ENCODE measurements at regions not wholly inside any gene's neighbourhood (a gene's known extent, or its start where the extent isn't known, plus 50 kb on each side); places are given as distances from the start of the nearest gene placed in this dataset.

GRCh38 chr12:76264611-76265012 is 83.6 kb downstream of the BBS10 start:
- no peak for TF ChIP-seq CTCF (IDR thresholded peaks at IDR 0.05; ENCODE audit: unreplicated experiment)
- peaks cover 6% of the 10 kb centered on the region for H3K4me1 Mint-ChIP-seq (ENCODE audit: unreplicated experiment)
- H3K9me3 Mint-ChIP-seq (ENCODE audit: unreplicated experiment) = no peaks in the 10 kb centered on the region
- H3K4me3 Mint-ChIP-seq (ENCODE audit: unreplicated experiment) = no peak overlapping the region
- peaks cover 2% of the 10 kb centered on the region for H3K27me3 Mint-ChIP-seq (ENCODE audit: unreplicated experiment)
- no peak overlapping the region for H3K27ac Mint-ChIP-seq (ENCODE audit: unreplicated experiment)
- no peak for DNase-seq (ENCODE audit: low spot score)
- H3K36me3 Mint-ChIP-seq (ENCODE audit: low read depth, unreplicated experiment) = no peaks in the 10 kb centered on the region

- DNase-seq (ENCODE audit: low spot score) = no peak
- TF ChIP-seq CTCF (IDR thresholded peaks at IDR 0.05; ENCODE audit: unreplicated experiment) = no peak
- no peak overlapping the region for H3K27ac Mint-ChIP-seq (ENCODE audit: unreplicated experiment)
- no peaks in the 10 kb centered on the region for H3K9me3 Mint-ChIP-seq (ENCODE audit: unreplicated experiment)
- no peaks in the 10 kb centered on the region for H3K36me3 Mint-ChIP-seq (ENCODE audit: low read depth, unreplicated experiment)
- H3K4me3 Mint-ChIP-seq (ENCODE audit: unreplicated experiment) = no peak overlapping the region
- H3K27me3 Mint-ChIP-seq (ENCODE audit: unreplicated experiment) = no peaks in the 10 kb centered on the region
- H3K4me1 Mint-ChIP-seq (ENCODE audit: unreplicated experiment) = peaks cover 7% of the 10 kb centered on the region
Measured at GRCh38 chr12:76263696-76264095, 84.5 kb downstream of the BBS10 start.

GRCh38 chr12:76260390-76260748 is 87.8 kb downstream of the BBS10 start:
- TF ChIP-seq CTCF (IDR thresholded peaks at IDR 0.05; ENCODE audit: unreplicated experiment) = no peak
- no peak overlapping the region for H3K4me3 Mint-ChIP-seq (ENCODE audit: unreplicated experiment)
- peaks cover 7% of the 10 kb centered on the region for H3K4me1 Mint-ChIP-seq (ENCODE audit: unreplicated experiment)
- H3K27ac Mint-ChIP-seq (ENCODE audit: unreplicated experiment) = no peak overlapping the region
- H3K27me3 Mint-ChIP-seq (ENCODE audit: unreplicated experiment) = no peaks in the 10 kb centered on the region
- H3K36me3 Mint-ChIP-seq (ENCODE audit: low read depth, unreplicated experiment) = no peaks in the 10 kb centered on the region
- H3K9me3 Mint-ChIP-seq (ENCODE audit: unreplicated experiment) = no peaks in the 10 kb centered on the region
- DNase-seq (ENCODE audit: low spot score) = no peak

- Mint-ChIP-seq H3K27me3 (ENCODE audit: unreplicated experiment) (no peaks in the 10 kb centered on the region), H3K9me3 (ENCODE audit: unreplicated experiment) (no peaks in the 10 kb centered on the region), H3K4me3 (ENCODE audit: unreplicated experiment) (no peak overlapping the region), H3K4me1 (ENCODE audit: unreplicated experiment) (peaks cover 7% of the 10 kb centered on the region), H3K27ac (ENCODE audit: unreplicated experiment) (no peak overlapping the region), H3K36me3 (ENCODE audit: low read depth, unreplicated experiment) (no peaks in the 10 kb centered on the region)
- no peak for DNase-seq (ENCODE audit: low spot score)
- TF ChIP-seq CTCF (IDR thresholded peaks at IDR 0.05; ENCODE audit: unreplicated experiment) = no peak
Measured at GRCh38 chr12:76259660-76260389, 88.4 kb downstream of the BBS10 start.

GRCh38 chr12:76259106-76259505 is 89.1 kb downstream of the BBS10 start:
- no peaks in the 10 kb centered on the region for H3K9me3 Mint-ChIP-seq (ENCODE audit: unreplicated experiment)
- TF ChIP-seq CTCF (IDR thresholded peaks at IDR 0.05; ENCODE audit: unreplicated experiment) = no peak

More at GRCh38 chr12:76259106-76259505, 89.1 kb downstream of the BBS10 start:
- Mint-ChIP-seq H3K27me3 (ENCODE audit: unreplicated experiment) (no peaks in the 10 kb centered on the region), H3K4me1 (ENCODE audit: unreplicated experiment) (peaks cover 12% of the 10 kb centered on the region), H3K27ac (ENCODE audit: unreplicated experiment) (no peak overlapping the region), H3K36me3 (ENCODE audit: low read depth, unreplicated experiment) (no peaks in the 10 kb centered on the region), H3K4me3 (ENCODE audit: unreplicated experiment) (no peak overlapping the region)
- DNase-seq (ENCODE audit: low spot score) = no peak
